ENCODE measurements at regions not wholly inside any gene's neighbourhood (a gene's known extent, or its start where the extent isn't known, plus 50 kb on each side); places are given as distances from the start of the nearest gene placed in this dataset.
"Not testable (repeated sequence)": the region's sequence is repeated elsewhere in the genome, so short reads cannot be mapped to it uniquely, and the experiment has no call there.

GRCh38 chr16:88148078-88148477, 196.8 kb downstream of the BANP start:
- not testable (repeated sequence) for DNase-seq

GRCh38 chr16:88148682-88149081, 197.4 kb downstream of the BANP start:
- DNase-seq, result not testable (repeated sequence)

GRCh38 chr16:88149158-88149603, 197.9 kb downstream of the BANP start:
- not testable (repeated sequence) for DNase-seq

GRCh38 chr16:88149663-88150062, 198.4 kb downstream of the BANP start:
- DNase-seq, result not testable (repeated sequence)

GRCh38 chr16:88150456-88151128, 199.4 kb downstream of the BANP start:
- not testable (repeated sequence) for DNase-seq

- DNase-seq, result not testable (repeated sequence)
These were observed 199.9 kb downstream of the BANP start for GRCh38 chr16:88151129-88151499.

GRCh38 chr16:88151859-88152843, 200.9 kb downstream of the BANP start:
- not testable (repeated sequence) for DNase-seq

GRCh38 chr16:88152879-88153278, 201.6 kb downstream of the BANP start:
- DNase-seq, result not testable (repeated sequence)

- DNase-seq, result not testable (repeated sequence)
These were observed 202.3 kb downstream of the BANP start for GRCh38 chr16:88153516-88153915.

GRCh38 chr16:88154886-88155285, 203.7 kb downstream of the BANP start:
- not testable (repeated sequence) for DNase-seq

GRCh38 chr16:88155681-88156080, 204.4 kb downstream of the BANP start:
- not testable (repeated sequence) for DNase-seq

GRCh38 chr16:88156640-88157283, 205.5 kb downstream of the BANP start:
- not testable (repeated sequence) for DNase-seq

GRCh38 chr16:88157686-88158085, 206.5 kb downstream of the BANP start:
- DNase-seq, result not testable (repeated sequence)

GRCh38 chr16:88158256-88159045, 207.2 kb downstream of the BANP start:
- DNase-seq, result not testable (repeated sequence)

- not testable (repeated sequence) for DNase-seq
These were observed 208.0 kb downstream of the BANP start for GRCh38 chr16:88159046-88159896.

GRCh38 chr16:88159897-88160335, 208.7 kb downstream of the BANP start:
- DNase-seq, result not testable (repeated sequence)

- not testable (repeated sequence) for DNase-seq
These were observed 210.0 kb downstream of the BANP start for GRCh38 chr16:88161191-88161590.

GRCh38 chr16:88161623-88162275, 210.5 kb downstream of the BANP start:
- DNase-seq, result not testable (repeated sequence)

GRCh38 chr16:88162778-88163177, 211.5 kb downstream of the BANP start:
- DNase-seq, result not testable (repeated sequence)

Data from skin of body (tissue), 1 donor.